NOMO-1 treated with DMSO at 0.1 percent for 48 hours (cell line): ENCODE measurements at regions not wholly inside any gene's neighbourhood (a gene's known extent, or its start where the extent isn't known, plus 50 kb on each side); places are given as distances from the start of the nearest gene placed in this dataset.
A peak's percentile ranks its signal among the peaks of the same experiment; 100 is the strongest.

Experiments
- DNase-seq: peaks from one replicate; lab custom pipeline; 2025; ENCODE audit not compliant: unreplicated experiment; lab: John Stamatoyannopoulos, UW

DNA sequence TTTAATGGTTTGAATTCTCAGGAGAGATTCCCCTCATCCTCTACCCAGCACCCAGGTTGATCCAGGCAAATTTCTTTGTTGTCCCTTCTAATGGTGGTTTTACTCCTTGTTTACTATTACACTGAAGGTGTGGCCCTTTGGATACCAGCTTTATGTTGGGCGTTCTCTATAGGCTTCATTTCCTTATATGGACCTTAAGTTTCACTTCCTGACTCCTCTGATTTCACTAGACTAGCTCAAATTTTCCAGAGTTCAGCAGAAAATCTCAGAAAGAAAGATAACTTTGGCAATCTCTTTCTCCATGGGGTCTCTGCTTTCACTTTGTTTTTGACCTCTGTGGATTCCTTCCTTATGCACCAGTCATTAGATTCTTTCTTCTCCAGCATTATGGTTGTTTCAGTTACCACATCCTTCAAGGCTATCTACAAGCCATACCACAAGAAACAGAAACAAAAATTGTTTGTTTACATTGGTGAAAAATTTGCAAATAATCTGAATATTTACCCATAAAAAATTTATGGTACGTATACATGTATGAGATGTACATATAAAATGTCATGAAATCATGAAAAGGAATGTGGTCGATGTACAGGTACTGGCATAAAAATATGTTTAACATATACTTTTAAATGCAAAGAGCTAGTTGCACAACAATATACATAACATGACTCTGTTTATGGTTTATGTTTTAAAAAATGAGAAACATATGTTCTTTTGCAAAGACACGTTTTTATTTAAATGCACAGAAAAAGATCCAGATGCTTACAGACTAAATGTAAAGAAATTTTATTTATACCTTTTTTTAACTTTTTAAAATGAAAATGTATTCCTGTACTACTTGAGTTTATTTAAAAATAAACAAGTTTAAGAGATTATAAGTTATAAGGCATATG, 212.6 kb downstream of the LACC1 start:
- peak; percentile 64 for DNase-seq

DNA sequence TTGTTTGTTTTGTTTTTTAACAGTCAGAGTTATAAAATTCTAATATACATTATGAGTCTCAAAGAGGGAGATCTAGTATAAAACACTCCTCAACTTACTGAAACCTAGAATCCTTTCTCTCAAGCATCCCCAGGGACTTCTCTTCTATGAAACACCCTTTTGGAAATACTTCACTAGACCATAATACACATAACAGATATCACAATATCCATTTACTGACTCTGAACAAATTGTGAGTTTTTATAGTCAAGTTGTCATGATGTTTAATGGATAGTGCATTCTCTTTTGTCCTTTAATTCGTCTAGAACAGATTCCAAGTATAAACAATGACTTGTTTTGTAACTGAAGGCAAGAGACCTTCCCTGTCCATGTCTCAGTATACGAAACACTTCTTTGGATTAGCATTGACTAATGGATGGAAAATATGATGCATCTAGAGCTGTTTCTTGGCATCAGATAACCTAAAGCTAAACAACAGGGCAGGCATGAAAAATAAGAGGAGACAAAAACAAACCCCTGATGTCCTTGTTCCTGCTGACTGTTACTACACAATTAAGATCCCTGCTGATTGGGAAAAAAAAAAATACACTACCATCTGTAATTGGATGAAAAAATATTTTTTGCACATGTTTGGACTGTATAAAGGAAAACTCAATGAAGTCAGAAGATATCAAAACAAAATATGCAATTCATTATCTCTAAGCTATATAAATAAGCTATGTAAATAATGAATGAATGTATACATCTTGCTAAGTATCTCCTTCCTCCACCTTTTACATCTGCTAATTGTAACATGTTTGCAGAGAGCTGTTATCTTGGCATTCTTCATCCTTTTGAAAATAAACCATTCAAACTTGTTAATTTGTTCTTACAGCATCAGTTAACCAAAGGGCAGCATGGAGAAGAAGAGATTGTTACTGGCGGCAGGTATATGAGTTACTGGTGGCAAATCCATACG, 214.2 kb downstream of the LACC1 start:
- DNase-seq = no peak

DNA sequence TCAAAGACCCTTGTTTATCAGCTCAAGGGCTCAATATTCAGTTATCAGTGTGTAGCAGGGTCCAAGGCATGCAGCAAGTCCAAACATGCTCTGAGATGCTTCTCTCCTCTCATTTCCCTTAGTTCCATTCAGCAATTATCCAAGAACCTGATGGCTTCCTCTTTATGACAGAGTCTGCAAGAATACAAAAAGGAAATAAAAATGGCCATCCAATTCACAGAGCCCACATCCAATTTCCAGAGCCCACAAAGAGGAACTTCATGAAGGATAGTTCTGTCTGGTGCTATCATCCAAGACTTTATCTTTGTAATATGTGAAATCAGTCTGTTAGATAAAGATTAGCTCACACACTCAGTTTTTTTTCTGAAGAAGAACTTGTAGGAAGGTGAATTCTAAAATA, 217.2 kb downstream of the LACC1 start:
- DNase-seq = peak; percentile 71

DNA sequence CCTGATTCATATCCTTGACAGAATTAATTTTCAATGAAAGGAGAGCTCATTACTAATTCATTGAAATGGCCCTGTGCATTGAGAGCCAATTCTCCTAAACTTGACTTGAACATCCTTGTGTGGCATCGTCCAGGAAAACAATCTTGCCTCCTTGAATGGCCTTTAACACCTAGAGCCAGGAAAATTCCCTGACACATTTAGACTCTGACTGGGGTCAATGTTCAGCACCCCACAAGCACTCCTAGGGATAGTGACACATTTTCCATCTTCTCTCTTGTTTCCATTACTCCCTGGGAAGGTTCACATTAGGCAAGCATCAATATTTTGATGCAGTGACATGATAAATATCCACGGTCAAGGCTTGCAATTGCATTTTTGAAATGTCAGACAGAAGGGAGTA, 218.9 kb downstream of the LACC1 start:
- DNase-seq = no peak

DNA sequence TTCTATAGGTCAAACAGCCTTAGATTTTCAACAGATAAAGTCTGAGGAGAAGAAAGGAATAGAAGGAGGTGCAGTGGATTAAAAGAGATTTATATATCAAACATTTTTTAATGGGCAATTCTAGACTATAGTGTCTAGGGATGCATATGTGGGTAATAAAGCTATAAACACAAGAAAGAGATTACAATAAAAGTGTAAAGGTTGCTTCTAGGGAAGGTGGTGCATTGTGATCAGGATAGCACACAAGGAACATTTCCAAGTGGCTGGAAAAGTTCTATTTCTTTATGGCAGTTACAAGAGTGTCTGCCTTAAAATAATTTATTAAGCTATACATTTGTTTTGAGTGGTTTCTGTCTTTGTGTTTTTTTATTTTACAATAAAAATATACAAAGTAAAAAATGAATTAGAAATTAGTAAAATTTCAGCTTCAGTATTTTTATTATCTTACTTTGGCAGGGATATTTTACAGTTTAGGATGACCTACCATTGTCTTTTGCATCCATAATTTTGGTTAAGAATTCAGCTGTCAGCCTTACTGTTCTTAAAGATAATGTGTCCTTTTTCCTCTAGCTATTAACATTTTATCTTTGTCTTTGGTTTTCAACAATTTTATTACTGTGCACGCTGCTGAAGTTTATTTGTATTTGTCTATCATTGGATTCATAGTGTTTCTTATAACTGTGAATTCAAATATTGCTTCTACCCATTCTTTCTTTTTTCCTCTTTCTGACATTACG, 221.8 kb downstream of the LACC1 start:
- no peak for DNase-seq

DNA sequence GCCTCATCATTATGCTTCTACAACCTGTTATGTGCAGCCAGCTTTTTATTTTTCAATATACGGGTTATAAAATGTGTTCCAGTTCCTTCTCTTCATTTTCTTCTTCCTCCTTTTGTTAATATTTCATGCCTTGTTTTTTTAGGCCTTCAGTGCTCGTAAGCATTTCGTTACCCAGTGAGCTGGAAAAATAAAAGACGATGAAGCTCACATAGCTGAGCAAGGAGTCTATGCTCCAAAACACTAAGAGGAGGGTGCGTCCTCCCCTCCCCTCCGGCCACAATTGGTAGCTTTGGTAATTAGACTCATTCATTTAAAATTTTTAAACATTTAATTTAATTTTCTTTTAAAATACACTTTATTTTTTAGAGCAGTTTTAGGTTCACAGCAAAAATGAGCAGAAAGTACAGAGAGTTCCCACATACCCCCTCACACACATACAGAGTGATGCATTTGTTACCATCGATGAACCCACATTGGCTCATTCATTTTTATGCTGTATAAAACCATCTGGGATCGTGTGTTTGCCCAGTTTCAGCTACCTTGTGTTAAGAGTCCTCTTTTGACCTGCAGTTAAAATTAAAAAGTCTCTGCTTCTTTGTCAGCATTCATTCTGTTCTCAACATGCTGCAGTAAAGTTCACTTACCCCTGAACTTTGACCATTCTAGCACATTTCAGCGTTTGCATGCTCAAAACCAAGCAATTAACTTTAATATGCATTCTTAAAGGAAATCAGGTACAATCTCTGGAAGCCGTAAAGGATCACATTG, 223.9 kb downstream of the LACC1 start:
- DNase-seq = no peak

DNA sequence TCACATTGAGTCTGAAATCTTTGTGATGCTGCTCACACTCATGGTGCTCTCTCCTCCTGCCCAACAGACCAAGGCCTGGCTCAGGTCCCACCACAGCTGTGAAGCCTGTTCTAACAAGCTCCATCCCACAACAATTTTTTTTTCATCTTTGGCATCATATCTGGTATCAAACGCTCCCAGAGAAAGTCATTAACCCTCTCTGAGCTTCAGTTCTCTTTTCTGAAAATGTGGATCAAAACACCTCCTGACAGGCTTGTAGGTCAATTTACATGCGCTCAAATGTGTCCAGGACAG, 224.4 kb downstream of the LACC1 start:
- DNase-seq = no peak

DNA sequence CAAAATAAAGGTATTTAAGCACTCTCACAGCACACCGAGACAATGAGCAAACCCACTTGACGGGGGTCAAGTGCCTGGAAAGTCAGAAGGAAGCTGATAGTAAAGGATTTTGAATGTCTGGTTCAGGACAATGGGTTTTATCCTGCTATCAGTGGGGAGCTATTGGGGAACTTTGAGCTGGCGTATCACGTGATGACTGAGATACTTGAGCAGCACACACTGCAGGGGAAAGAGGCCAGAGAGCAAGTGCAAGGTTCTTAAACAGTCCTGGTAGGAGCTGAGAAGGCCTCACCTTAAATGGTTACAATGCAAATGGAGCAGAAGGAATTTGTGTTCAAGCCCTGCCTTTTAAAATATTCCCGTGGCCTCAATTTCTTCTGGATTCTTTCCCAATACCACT, 225.3 kb downstream of the LACC1 start:
- no peak for DNase-seq

DNA sequence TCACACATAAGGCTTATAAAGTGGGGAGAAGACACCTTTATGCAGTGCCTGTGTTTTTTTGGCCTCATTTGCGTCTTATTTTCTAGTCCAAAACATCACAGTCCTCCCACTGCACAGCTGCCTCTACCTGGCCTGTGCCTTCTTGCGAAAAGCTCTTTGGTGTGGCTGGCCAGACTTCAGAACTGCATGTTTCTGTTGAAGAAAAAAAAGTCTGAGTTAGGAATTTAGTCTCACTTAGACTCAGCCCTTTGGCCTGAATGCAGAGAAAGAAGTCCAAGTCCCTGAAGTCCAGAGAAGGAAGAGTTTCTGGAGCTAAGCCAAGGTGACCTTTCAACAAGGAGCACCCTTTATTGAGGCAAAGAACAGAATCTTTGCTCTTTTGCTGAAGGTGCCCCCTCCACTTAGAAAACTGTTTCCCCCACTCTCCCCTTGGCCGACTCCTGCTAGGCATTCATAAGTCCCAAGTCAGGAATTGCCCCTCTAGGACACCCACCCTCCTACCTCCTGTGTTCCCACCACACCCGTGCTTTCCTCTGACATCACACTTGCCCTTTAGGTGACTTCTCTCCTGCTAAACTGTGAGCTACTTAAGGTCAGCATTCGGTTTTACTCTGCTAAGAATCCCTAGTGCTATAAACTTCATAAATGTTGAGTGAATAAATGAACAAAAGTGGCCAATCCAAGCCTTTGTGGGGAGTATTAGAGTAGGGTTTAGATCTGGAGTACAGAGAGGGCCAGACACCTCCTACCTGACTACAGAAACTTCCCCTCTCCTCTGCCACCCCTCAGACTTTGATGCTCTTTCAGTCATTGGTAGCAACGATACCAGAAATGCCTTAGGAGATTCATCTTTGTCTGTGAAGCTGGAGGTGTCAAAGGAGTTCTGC, 226.8 kb downstream of the LACC1 start:
- no peak for DNase-seq

DNA sequence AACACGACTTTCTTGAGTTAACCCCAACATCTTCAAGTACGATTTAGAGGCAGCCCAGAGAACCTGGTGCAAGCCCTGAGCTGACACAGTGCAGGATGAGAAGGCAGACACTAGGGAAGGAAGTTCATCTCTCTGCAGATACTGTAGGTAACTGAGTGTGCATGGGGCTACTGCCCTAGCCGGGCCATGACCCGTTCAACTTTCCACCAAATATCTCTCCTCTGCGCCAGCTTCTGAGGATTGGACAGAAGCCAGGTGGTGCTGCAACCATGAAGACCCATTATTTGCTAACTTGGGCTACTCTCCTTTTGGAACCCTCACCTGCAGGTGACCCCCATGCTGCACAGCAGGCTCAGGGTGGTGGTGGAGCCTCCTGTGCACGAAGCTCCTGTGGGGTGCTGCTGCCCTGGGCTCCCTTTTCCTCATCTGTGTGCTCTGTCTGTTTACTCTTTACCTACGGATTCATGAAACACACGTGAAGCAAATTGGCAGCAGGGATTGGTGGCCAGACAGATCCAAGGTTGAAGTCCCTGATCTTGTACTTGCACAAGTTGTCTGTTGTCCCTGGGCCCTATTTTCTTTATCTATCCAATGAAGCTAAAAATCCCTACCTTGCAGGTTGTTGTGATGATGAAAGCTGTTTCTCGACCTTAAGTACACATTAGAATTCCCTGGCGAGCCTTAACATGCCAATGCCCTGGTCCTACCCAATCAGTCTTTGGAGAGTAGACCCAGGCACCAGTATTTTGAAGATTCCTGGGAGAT, 227.8 kb downstream of the LACC1 start:
- no peak for DNase-seq

DNA sequence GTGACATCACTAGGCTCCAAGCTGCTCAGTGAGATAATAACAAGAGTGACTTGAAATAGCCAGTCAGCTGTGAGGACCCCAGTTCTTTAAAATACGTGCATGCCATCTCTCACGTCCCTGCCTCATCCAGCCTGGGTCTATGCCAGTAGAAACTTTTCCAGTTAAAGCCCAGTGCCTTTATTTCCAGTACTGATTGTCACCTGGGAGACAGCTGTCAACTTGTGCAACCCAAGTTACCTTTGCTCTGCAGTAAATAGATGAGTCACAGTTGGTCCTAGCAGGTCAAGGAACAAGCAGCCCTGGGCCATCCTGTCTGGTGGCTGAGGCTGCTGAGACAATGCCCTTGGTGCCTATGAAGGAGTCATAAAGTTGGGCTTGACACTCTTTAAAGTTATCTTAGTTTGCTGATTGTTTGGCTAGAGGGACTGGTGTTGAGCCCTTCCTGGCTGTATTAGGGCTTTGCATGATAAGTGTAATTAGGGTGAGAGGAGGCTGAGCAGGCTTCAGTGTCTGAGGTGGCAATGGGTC, 228.7 kb downstream of the LACC1 start:
- DNase-seq = no peak

DNA sequence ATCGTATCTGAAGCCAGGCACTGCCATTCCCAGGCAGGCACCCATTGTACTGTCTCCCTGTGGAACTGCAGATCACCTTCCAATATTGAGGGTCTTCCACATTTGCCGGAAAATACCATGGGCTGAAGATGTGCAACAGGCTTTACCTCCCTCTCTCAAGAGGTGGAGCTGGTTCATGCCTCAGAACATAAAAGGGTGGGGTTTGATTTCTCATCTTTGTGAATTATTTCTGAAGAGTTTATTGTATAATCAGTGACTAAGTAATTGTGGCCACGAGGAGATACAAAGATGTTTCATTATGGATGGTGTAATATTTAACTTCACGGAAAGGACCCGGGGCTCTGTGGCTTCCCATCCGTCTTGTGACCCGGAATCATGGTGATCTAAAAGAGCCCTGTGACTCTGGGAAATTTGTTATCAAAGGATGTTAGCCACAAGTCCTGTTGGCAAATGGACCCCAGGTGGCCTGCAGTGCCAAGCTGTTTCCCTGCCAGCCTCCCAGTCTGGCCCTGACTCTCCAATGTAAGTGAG, 230.5 kb downstream of the LACC1 start:
- no peak for DNase-seq

DNA sequence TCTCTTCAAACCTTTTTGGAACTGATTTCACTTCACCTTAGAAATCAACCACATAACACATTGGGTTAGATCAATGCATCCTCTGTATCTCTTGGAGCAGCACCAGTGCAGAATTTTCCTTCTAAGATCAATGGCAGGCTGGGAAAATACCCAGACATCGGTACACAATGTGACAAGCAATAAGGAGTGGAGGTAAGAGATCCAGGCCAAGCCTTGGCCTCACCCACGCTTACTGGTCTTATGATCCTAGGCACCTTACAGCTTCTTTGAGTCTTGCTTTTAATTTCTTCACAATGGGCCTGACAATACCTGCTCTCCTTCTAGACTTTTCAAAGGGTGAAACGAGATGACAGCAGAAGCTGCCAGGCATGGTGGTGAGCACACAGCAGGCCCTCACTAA, 232.0 kb downstream of the LACC1 start:
- no peak for DNase-seq

DNA sequence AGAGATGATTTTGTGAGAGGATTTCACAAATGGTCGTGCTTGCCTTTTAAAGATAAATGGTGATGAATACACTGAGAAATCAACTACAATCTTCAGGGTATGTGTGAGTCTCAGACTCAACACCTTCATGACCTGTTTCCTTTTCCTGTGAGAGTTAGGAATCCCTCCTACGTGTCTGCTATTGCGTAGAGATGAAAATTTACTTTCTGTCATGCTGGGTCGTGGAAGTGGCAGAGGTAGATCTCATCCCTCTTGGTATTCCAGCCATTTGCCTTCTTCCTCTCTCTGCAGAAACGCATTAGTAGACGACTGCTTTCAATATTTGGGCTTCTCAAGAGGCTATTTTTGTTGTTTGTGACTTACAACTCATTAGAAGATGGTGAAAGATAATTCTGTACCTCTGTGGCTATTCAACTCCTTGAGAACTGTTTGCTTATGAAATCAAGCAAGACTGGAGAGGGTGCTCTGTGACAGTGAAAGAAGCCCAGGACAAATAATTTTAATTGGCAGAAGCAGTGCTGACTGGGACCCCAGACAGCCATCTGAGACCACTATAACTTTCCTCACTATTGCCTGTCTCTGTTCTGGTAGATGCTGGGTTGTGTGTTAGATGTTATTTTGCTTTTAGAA, 233.1 kb downstream of the LACC1 start:
- no peak for DNase-seq

DNA sequence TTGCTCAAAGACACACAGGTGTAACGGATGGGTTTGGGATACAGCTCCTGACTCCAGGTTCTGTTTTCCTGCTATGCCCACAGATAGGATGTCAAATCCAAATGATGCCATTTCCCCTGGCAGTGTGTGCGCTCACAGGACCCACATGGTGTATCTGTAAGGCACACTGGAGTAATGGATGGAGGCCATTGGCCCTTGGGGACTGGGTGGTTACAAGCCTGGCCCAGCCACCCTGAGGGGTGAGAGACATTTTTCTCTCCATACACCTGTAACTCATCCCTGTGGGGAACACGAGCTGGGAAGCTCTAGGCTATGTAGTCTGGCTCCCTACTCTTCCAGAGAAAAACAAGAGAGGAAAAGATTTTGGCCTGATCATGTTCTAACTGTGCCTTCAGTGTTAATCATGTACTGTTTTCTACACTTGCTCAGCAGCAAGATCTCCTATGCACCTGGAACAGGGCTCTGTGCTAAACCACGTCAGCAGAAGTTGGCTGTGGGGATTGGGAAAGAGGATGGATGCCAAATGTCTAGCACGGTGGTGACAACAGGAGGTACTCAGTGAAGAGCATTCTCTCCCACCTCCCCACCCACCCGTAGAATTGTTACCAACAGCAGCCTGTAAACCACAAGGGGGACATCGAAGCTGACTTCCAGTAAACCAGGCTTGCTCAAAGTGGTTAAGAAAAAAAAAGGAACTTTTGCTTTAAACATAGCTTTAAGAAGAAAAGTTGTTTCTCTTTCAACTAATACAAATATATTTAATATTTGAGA, 237.0 kb downstream of the LACC1 start:
- DNase-seq = peak; percentile 35

DNA sequence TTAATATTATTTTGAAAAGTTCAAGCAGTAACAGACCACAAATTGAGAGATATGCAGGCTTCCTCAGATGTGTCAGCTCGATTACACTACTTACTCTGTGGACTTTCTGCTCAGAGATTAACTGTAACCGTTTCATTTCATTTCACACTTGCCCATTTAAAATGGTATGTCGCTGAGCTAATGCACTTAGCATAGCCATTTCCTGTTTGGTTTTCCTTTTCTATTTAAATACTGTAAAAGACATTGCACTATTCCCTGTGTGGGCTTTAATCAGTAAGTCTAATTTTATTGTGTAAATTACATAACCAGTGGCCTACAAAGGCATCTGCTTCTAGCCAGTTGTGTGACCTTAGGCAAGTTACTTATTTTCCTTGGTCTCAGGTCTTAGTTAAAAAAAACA, 237.6 kb downstream of the LACC1 start:
- DNase-seq = peak; percentile 35

DNA sequence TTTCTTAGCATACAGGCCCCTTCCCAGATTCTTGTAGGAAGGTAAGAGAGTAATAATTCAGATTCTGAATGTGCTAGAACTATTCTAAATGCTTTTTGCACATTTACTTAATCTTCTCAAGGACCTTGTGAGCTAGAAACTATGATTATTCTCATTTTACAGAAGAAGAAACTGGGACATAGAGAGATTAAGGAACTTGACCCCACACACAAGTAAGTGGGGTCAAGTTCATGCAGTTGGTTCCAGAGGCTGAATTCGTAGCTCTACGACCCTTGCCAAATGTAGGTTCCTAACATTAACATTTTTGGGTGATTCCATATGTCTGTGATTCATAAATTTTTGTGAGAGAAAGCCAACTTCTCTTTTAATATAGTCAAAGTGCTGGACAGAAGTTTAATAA, 238.1 kb downstream of the LACC1 start:
- DNase-seq = no peak
